GM21619 (cell line): ENCODE measurements at regions not wholly inside any gene's neighbourhood (a gene's known extent, or its start where the extent isn't known, plus 50 kb on each side); places are given as distances from the start of the nearest gene placed in this dataset.

ENCODE experiments used
- ATAC-seq: cut with Tn5 transposase; IDR thresholded peaks from one replicate; pipeline ENCODE4 v1.9.1; 2021; ENCODE audit not compliant: unreplicated experiment

DNA sequence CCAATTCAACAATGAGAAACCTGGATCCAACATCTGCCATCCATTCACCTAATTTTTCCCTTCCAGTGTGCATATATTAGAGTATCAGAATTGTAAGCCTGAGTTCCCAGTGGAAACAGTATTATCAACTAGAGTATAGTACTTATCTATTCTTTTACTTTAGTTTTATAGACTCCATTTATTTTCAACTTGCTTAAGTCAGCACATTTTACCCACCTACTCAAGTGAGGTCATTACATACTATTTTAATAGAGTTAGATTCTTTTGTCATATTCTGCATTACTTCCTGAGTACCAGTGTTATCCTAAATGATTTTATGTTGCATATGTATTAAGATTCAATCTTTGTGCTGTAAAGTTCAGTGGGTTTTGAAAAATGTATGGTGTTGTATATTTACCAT lies 1393.3 kb downstream of the MAT2B start:
- no peak for ATAC-seq

DNA sequence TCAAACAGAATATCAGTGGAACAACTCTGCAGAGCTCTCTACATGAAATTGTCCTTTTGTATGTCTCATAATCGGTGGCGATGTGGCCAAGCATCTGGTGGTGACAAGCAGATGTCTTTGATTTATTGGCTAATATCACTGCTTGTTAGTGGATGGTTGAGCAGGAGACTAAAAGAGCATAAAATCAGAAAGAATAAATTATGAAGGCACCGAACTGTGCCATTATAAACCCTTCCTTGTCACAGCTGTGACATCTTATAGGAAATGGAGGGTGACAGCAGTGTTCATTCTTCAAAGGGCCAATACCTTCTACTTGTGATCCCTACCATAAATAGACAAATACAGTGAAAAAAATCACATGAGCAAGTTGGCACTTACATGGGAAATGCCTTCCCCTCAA lies 1404.3 kb downstream of the MAT2B start:
- ATAC-seq: no peak

DNA sequence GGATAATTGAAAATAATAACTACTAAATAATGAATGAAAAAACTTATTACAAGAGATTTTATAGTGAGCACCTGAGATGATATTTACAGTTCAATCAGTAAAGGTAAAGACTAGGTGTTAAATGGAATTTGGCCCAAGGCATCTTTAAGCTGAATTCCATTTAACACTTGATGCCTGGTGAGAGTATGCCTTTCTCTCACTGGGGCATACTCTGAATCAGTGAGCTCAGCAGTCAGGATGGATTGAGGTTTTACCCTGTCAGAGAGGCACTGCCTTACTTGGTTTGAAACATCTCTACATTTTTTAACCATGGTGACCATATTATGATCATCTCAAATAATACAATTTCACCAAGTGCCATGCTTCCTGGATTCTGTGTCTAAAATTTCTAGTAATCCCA lies 1416.3 kb downstream of the MAT2B start:
- ATAC-seq: no peak

DNA sequence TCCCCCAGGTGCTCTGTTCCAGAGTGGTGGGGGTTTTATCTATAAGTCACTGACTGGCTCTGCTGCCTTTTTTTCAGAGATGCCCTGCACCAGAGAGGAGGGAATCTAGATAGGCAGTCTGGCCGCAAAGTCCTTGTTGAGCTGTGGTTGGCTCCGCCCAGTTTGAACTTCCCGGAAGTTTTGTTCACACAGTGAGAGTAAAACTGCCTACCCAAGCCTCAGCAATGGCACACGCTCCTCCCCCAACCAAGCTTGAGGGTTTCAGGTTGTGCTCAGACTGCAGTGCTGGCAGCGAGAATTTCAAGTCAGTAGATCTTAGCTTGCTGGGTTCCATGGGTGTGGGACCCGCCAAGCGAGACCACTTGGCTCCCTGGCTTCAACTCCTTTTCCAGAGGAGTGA lies 1428.6 kb downstream of the MAT2B start:
- ATAC-seq: no peak

DNA sequence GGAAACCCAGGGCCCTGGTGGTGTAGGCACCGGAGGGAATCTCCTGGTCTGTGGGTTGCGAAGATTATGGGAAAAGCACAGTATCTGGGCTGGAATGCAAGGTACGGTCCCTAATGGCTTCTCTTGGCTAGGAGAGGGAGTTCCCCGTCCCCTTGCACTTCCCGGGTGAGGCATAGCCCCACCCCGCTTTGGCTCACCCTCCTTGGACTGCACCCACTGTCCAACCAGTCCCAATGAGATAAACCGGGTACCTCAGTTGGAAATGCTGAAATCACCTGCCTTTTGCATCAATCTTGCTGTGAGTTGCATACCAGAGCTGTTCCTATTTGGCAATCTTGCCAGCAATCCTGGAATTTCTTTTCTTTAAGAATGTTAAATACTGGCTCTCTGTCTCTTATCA lies 1429.1 kb downstream of the MAT2B start:
- ATAC-seq: no peak

DNA sequence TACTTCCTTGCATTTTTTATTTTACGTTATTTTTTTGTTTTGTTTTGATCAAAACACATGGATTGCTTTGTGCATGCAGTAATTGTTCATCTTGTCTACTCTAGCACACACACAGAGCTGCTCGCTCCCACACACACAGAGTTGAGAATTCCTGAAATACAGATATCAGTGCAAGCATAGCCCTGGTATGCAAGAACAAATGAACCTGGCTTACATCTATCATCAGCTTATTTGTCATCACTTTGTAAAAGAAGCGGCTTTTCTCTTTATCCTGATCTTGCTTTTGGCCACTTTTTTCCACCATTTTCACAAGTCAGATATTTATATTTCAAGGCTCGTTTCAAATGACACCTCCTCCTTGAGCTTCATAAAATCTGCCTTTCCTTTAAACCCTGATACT lies 1435.7 kb downstream of the MAT2B start:
- no peak for ATAC-seq

DNA sequence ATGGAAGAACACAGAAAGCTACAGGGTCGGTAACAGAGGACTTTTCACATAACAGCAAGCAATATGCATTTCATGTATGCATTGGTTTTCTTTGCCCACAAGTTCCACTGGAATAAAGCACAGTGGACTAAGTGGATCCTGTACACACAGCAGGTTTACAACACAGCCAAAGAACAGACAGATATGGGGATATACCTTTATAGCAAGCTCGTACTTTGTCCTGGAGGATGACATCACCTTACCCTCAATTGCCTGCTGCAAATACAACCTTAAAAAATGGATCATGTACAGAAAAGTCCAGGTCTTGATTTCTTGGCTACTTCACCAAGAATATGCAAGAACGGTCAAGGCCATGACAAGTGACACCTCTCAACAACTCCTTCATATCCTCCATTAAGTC lies 1445.5 kb downstream of the MAT2B start:
- ATAC-seq: no peak

DNA sequence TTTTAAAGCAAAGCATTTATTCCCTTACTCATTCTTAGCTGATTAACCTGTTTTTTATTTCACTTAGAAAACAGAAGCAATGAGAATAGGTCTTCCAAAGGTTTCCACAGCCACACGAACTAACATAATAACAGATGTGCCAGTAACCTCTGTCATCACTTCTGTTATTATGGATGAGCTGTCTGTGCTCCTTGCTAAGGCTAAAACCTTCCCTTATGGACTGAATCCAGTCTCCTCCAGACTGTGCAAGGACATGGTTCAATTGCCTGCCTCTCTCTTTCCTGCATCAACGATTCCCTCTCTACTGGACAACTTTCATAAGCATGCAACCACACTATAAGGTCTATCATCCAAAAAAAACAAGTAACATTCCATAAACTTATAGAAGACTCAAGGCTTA lies 1446.2 kb downstream of the MAT2B start:
- ATAC-seq: no peak

DNA sequence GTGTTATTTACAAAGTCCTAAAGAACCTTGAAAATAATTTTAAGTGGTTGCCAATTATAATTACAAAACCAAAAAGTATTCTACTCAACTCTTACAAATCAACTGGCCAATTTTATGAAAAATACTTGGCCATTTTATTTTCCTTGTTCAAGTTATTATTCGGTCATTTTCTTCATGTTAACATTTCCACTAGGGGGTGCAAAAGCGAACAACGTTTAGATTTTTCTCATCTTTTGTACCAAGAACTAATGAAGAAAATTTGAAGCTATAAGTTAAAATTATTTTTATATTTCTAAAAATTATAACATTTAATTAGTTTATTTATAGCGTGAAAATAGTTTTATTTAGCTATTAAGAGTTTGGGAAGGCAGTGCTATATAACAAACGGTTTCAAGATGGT lies 1453.3 kb downstream of the MAT2B start:
- ATAC-seq: no peak

DNA sequence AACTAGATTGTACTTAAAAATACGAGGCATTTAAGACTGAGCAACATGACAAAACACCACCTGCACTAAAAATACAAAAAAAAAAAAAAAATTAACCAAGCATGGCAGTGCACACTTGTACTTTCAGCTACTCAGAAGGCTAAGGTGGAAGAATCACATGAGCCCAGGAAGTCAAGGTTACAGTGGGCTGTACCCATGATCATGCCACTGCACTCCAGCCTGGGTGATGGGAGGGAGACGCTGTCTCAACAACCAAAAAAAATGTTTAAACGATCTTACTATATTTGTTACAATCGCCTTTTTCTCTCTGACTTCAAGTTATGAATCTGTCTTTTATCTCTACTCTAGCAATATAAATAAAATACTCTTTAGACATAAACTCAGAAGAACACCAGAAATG lies 1454.3 kb downstream of the MAT2B start:
- ATAC-seq: no peak

DNA sequence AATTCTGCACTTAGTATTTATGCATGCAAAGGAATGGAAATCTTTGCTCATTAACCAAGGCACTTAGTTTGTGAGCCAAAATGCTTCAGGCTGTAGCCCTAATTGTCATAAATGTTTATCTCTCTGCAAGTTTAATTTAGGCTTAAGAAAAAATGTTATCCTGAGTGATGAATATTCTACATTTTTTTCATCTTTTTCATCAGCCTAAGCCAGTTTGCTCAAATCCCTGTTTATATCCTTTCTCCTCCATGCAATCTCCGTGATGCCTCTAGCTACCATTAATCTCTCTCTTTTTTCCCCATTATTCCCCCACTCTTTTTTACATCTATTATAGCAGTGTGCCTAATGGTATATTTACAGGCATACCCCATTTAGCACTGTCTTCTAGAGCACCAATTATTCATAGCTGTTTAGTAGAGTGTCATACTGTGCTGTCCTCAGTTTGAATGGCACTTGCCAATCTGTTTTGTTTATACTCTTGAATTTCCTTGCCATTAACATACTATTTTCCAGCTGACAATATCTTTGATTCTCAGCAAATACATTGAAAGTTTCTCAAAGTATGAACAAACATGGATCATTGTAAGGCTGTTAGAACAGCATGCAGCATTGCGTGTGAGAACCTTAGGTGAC lies 1457.0 kb downstream of the MAT2B start:
- ATAC-seq: no peak

DNA sequence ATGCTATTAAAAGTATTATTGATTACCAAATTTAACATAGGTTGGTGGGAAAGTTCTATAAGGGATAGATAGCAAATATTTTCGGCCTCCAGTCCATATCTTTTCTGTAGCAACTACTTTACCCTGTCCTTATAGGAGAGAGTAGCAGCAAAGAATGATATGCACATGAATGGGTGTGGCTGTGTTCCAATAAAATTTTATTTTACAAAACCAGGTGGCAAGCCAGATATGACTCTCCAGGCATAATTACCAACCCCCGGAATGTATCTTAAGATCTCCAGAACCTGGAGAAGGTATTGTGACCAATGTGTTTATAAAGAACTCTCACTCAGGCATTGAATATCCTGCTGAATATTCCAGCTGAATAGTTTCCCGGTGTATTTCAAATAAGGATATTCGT lies 1461.2 kb downstream of the MAT2B start:
- ATAC-seq: no peak

DNA sequence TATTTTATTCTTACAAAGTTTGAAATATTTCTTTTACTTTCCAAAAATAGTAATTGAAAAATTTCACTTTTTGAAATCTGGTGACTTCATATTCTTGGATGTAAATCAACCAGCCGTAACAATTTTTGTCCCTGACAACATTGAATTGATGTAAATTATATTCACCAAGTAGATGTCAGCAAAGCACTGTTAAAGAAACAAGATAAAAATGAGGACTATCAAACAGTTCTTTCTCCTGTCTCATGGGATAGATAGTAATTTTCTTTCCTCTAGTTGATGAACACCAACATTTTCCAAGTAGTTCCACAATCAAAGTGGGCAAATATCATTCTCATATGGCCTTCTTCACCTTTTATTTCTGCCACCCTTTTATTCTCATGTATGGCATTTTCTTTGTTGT lies 1461.9 kb downstream of the MAT2B start:
- no peak for ATAC-seq

DNA sequence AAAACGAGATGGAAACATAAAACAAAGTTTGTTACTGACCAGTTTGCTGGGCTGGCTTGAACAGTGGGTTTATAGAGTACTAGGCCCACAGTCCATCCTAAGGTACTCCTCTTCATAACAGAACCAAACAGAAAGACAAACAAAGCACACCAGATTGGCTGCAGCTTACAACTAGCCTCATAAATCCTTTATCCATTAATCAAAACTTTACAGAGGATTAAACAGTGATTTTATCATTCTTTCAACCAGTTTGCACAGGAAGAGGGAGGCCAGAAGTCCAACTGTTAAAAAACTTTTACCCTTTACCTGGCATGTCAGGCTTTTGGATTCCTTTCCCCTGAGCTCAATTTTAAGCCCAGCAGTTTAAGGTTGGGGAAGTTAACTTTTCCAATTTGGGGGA lies 1467.6 kb downstream of the MAT2B start:
- ATAC-seq: no peak

DNA sequence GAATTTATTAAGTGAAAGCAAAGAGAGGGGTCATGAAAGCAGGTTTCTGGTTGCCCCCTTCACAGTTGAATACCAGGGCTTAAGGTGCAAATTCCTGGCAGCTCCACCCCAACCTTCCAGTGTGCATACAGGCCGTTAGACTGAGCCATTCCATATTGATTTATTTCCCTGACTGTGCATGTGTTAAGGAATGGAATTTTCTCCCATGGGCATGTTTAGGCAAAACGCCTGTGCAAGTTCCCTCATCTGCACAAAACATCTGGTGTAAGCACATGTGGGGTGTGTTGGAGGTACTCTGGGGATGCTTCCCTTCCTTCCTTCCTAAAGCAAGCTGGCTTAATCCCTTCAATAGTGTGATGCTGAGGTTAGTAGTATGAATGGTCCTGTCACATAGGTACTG lies 1470.6 kb downstream of the MAT2B start:
- no peak for ATAC-seq

DNA sequence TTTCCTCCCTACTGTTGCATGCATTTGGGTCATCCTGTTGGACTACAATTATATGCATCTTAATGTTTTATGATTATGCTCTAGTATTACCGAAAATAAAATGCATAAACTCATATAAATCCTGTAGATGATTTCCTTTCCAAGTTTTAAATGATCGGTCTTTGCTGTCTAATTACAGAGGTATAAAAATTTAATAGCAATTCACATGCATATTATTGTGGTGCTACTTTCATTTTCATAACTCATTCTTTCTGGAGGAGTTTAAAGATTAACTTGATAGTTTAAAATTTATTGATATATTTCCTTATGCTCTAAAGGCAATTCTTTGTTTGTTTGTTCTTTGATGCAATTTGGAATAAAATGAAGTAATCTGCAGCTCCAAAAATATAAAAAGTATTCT lies 1475.1 kb downstream of the MAT2B start:
- no peak for ATAC-seq

DNA sequence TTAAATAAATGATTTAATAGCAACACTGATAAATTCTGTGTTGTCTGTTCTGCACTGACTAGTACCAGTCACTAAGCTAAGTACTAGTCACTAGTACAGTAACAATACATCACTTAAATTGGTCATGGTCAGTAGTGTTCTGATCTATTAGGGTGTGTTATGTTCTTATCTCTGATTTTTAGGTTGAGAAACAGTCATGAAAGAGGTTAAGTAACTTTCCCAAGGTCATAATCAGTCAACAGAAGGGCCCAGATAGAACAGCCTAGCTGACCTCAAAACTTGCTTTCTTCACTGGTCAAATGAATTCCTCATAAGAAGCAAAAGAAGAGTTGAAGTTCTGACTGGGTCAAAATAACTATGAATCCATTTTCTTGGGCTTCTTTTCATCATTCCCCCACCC lies 1492.7 kb downstream of the MAT2B start:
- ATAC-seq: no peak

DNA sequence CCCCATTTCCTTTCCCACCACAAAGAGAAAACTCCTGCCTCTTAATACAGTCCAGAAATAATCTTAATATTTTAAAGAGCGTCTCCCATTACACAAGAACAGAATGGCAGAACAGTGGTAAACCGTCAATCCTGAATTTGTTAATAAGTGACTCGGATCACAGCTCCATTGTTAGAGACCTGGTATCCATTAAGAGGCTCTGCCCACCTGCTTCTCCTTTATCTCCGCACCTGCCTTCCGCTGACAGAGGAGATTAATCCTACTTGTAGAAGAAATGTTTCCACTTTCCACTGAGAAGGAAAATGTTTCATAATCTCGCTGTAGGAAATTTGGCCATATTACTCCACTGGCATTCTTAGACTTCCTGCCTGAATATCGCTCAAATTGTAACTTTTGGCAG lies 1493.2 kb downstream of the MAT2B start:
- no peak for ATAC-seq

DNA sequence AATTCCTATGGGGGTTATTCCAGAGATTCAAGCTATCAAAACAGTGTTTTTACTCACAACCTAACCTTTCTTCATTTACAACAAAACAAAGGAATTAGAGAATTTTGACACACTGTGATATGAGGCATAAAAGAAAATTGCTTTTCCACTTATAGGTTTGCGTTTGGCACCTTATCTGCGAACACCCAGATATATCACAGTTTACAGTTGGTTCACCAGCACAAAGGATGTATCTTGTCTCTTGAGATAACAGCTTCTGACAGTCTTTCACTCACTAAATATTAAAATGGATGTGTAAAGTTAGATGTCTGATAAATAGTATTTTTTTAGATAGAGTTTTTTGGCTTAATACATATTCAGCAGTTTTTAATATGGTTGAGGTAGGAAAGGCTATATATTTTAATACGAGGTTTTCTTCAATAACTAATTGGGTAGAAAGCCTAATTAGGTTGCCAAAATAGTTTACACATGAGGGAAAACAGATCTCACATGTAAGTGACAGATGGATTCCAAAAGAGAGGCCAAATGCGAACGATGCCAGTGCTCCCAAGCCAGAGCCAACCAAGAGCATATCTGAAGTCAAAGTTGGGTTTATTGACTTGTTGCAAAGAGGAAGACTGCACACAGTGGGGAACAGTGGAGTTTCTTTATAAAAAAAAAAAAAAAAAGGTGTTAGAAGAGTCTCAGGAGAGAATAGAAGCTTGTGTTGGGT lies 1495.2 kb downstream of the MAT2B start:
- ATAC-seq: no peak

DNA sequence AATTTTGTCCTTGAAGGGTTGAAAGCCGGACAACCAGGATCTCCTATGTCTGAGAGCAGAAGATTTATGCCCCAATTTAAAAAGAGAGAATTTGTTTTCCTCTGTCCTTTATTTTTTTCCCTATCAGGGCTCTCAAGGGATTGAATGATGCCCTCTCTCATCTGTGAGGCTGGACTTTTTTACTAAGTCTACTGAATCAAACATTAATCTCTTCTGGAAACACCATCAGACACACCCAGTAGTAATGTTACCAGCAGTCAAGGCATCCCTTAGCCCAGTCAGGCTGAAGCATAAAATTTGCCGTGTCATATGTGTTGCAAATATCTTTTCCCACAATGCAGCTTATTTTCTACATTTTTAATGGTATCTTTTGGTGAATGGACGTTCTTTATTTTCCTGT lies 1497.9 kb downstream of the MAT2B start:
- no peak for ATAC-seq

DNA sequence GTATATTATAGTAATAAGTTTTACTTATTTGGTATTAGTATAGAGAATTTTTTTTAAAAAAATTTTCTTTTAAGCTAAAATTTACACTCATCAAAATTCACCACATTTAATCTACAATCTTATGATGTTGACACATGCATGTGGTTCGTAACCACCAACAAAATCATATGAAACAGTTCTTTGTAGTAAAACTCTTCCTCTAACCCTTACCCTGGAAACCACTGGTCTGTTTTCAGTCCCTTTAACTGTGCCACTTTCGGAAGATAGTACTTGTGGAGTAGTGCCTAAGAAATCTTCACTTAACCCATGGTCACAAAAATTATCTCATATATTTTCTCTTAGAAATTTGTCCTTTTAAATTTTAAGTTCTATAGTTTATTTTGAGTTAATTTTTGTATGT lies 1498.8 kb downstream of the MAT2B start:
- ATAC-seq: no peak

DNA sequence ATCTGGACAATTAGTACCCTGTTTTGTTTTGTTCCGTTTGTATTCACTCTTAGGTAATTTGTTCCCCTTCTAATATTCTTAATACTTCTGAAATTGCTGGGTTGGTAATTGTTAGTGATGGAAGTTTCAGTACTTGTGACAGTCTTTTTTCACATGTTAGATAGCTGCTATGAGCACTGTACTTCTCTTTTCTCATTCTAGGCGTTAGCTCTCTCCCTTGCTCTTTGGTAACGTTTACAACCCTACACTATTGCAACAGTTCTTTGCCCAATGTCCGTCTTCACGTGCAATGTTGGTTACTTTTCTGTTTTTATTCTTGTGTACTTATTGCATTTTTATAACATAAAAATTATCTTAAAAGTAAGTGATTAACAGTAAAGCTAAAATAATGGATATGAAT lies 1509.0 kb downstream of the MAT2B start:
- no peak for ATAC-seq

DNA sequence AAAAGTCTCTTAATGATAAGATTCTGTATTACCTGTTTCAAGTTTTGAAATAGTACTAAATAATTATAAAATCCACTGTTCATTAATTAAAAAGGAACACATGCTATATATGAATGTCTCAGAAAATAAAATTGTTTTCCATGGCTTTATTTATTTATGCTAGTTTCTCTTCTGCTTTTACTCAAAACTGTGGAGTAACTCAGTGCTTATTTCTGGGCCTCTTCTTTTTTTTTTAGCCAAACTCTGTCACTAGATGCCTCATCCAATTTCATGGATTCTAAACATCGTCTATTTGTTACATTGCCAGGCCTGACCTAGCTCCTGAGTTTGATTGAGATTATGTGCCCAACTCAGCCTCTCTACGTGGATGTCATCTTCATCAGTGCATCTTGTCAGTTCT lies 1509.7 kb downstream of the MAT2B start:
- no peak for ATAC-seq
